ENCODE measurements at regions not wholly inside any gene's neighbourhood (a gene's known extent, or its start where the extent isn't known, plus 50 kb on each side); places are given as distances from the start of the nearest gene placed in this dataset.

- no peaks in the 10 kb centered on the region for H3K9me2 ChIP-seq (replicated peaks; ENCODE audit: insufficient read depth, low read length)
- 0 out of 2 replicates have a peak, but pooled peaks cover 6% of the 10 kb centered on the region for H3K9me3 ChIP-seq (ENCODE audit: insufficient read depth, low read length)
- H3K36me3 ChIP-seq (ENCODE audit: low read length), result no peaks in the 10 kb centered on the region
- H4K20me1 ChIP-seq (ENCODE audit: low read depth, low read length), result no peaks in the 10 kb centered on the region
- H2AFZ ChIP-seq (ENCODE audit: low read depth, low read length, severe bottlenecking), result no peak overlapping the region
- H3K27me3 ChIP-seq (ENCODE audit: low read length), result no peaks in the 10 kb centered on the region
- H3K4me2 ChIP-seq (ENCODE audit: low read depth, low read length, poor library complexity, severe bottlenecking), result no peak overlapping the region
- H3K9ac ChIP-seq (ENCODE audit: low read length), result no peak overlapping the region
- TF ChIP-seq EZH2phosphoT487 (conservative IDR thresholded peaks at IDR 0.05; ENCODE audit: low read length) (no peak), CTCF (IDR thresholded peaks at IDR 0.05; ENCODE audit: insufficient read depth, low read length, poor library complexity, severe bottlenecking) (no peak)
- H3K79me2 ChIP-seq (ENCODE audit: insufficient read depth, low read length), result no peaks in the 10 kb centered on the region
- no peaks in the 10 kb centered on the region for H3F3A ChIP-seq (ENCODE audit: insufficient read depth)
- no peak overlapping the region for H3K27ac ChIP-seq (ENCODE audit: low read depth, low read length)
- no peak overlapping the region for H3K4me3 ChIP-seq (ENCODE audit: insufficient read depth, low read length, poor library complexity, severe bottlenecking)
Observed at GRCh38 chr18:41073372-41073954, 881.6 kb upstream of the PIK3C3 start.

GRCh38 chr18:41072946-41073345 is 882.1 kb upstream of the PIK3C3 start:
- no peaks in the 10 kb centered on the region for H3F3A ChIP-seq (ENCODE audit: insufficient read depth)
- 0 out of 2 replicates have a peak, but pooled peaks cover 6% of the 10 kb centered on the region for H3K9me3 ChIP-seq (ENCODE audit: insufficient read depth, low read length)
- no peaks in the 10 kb centered on the region for H3K9me2 ChIP-seq (replicated peaks; ENCODE audit: insufficient read depth, low read length)
- H3K79me2 ChIP-seq (ENCODE audit: insufficient read depth, low read length), result no peaks in the 10 kb centered on the region
- H3K4me2 ChIP-seq (ENCODE audit: low read depth, low read length, poor library complexity, severe bottlenecking), result no peak overlapping the region
- TF ChIP-seq EZH2phosphoT487 (conservative IDR thresholded peaks at IDR 0.05; ENCODE audit: low read length) (no peak), CTCF (IDR thresholded peaks at IDR 0.05; ENCODE audit: insufficient read depth, low read length, poor library complexity, severe bottlenecking) (no peak)
- H3K4me3 ChIP-seq (ENCODE audit: insufficient read depth, low read length, poor library complexity, severe bottlenecking), result no peak overlapping the region
- no peak overlapping the region for H3K9ac ChIP-seq (ENCODE audit: low read length)
- no peak overlapping the region for H3K27ac ChIP-seq (ENCODE audit: low read depth, low read length)
- no peaks in the 10 kb centered on the region for H3K36me3 ChIP-seq (ENCODE audit: low read length)
- H2AFZ ChIP-seq (ENCODE audit: low read depth, low read length, severe bottlenecking), result no peak overlapping the region
- H4K20me1 ChIP-seq (ENCODE audit: low read depth, low read length), result no peaks in the 10 kb centered on the region
- no peaks in the 10 kb centered on the region for H3K27me3 ChIP-seq (ENCODE audit: low read length)

GRCh38 chr18:41071826-41072225 is 883.2 kb upstream of the PIK3C3 start:
- no peak overlapping the region for H3K4me2 ChIP-seq (ENCODE audit: low read depth, low read length, poor library complexity, severe bottlenecking)
- no peaks in the 10 kb centered on the region for H3K9me2 ChIP-seq (replicated peaks; ENCODE audit: insufficient read depth, low read length)
- H4K20me1 ChIP-seq (ENCODE audit: low read depth, low read length), result no peaks in the 10 kb centered on the region
- no peak overlapping the region for H3K4me3 ChIP-seq (ENCODE audit: insufficient read depth, low read length, poor library complexity, severe bottlenecking)
- H3K9me3 ChIP-seq (ENCODE audit: insufficient read depth, low read length), result no peaks in the 10 kb centered on the region
- no peak overlapping the region for H2AFZ ChIP-seq (ENCODE audit: low read depth, low read length, severe bottlenecking)
- no peaks in the 10 kb centered on the region for H3K27me3 ChIP-seq (ENCODE audit: low read length)
- H3K27ac ChIP-seq (ENCODE audit: low read depth, low read length), result no peak overlapping the region
- no peak overlapping the region for H3K9ac ChIP-seq (ENCODE audit: low read length)
- no peak for TF ChIP-seq EZH2phosphoT487 (conservative IDR thresholded peaks at IDR 0.05; ENCODE audit: low read length)
- TF ChIP-seq CTCF (IDR thresholded peaks at IDR 0.05; ENCODE audit: insufficient read depth, low read length, poor library complexity, severe bottlenecking), result no peak
- no peaks in the 10 kb centered on the region for H3K36me3 ChIP-seq (ENCODE audit: low read length)
- no peaks in the 10 kb centered on the region for H3F3A ChIP-seq (ENCODE audit: insufficient read depth)
- no peaks in the 10 kb centered on the region for H3K79me2 ChIP-seq (ENCODE audit: insufficient read depth, low read length)

Data from SU-DHL-6 (cell line).